Endodermal cell (in vitro differentiated cells): ENCODE measurements at regions not wholly inside any gene's neighbourhood (a gene's known extent, or its start where the extent isn't known, plus 50 kb on each side); places are given as distances from the start of the nearest gene placed in this dataset.

Experiments
- DNase-seq: peaks from one replicate; pipeline ENCODE4 v3.0.0-alpha.2; 2017
- H3K27ac ChIP-seq: 2 replicates; pipeline ENCODE4 v1.5.1; 2013; ENCODE audit warnings: mild to moderate bottlenecking, low read depth, low read length, moderate library complexity
- H3K27me3 ChIP-seq: 2 replicates; pipeline ENCODE4 v1.6.1; 2013; ENCODE audit warnings: mild to moderate bottlenecking, low read length, moderate library complexity; ENCODE audit not compliant: insufficient read depth, control insufficient read depth, poor library complexity, severe bottlenecking
- H3K36me3 ChIP-seq: 2 replicates; pipeline ENCODE4 v1.7.0; 2013; ENCODE audit warnings: mild to moderate bottlenecking, low read length, moderate library complexity; ENCODE audit not compliant: control insufficient read depth, insufficient read depth
- H3K4me1 ChIP-seq: one replicate; pipeline ENCODE4 v1.7.0; 2013; ENCODE audit warnings: low read length; ENCODE audit not compliant: control insufficient read depth, insufficient read depth
- H3K4me3 ChIP-seq: 2 replicates; pipeline ENCODE4 v1.5.1; 2013; ENCODE audit warnings: mild to moderate bottlenecking, low read length, moderate library complexity
- H3K9ac ChIP-seq: 2 replicates; pipeline ENCODE4 v1.6.1; 2013; ENCODE audit warnings: mild to moderate bottlenecking, low read length, moderate library complexity; ENCODE audit not compliant: poor library complexity, severe bottlenecking; ENCODE audit errors: extremely low read depth
- H3K9me3 ChIP-seq: 2 replicates; pipeline ENCODE4 v1.6.1; 2013; ENCODE audit warnings: mild to moderate bottlenecking, low read length, moderate library complexity; ENCODE audit not compliant: control insufficient read depth
- H3K27ac Mint-ChIP-seq: 2 replicates; pipeline ENCODE4 v1.8.0; 2020; ENCODE audit warnings: mixed read lengths
- H3K27me3 Mint-ChIP-seq: 2 replicates; pipeline ENCODE4 v1.8.0; 2021; ENCODE audit warnings: mild to moderate bottlenecking, mixed read lengths; ENCODE audit not compliant: insufficient read depth
- H3K36me3 Mint-ChIP-seq: 2 replicates; pipeline ENCODE4 v1.8.0; 2020; ENCODE audit warnings: low read depth, mixed read lengths
- H3K4me1 Mint-ChIP-seq: 2 replicates; pipeline ENCODE4 v1.8.0; 2020; ENCODE audit warnings: mixed read lengths
- H3K4me3 Mint-ChIP-seq: 2 replicates; pipeline ENCODE4 v1.8.0; 2020; ENCODE audit warnings: mild to moderate bottlenecking, moderate library complexity, mixed read lengths
- H3K9me3 Mint-ChIP-seq: 2 replicates; pipeline ENCODE4 v1.8.0; 2020; ENCODE audit warnings: mild to moderate bottlenecking, mixed read lengths
- CTCF ChIP-seq: fragments of 200-600 bp; sonication (generic); conservative IDR thresholded peaks from 2 replicates; pipeline ENCODE4 v1.5.0; 2021; ENCODE audit warnings: antibody characterized with exemption, mild to moderate bottlenecking
- WGBS, 2 experiments: methylation state at CpG; one replicate each; pipeline versions ENCODE4 v1.1.5 to v1.1.7; 2013; ENCODE audit warnings: missing lambda C conversion rate in 2 of 2, mixed read lengths in 1 of 2; ENCODE audit not compliant: insufficient coverage in 1 of 2, insufficient read length in 1 of 2; 5-methylcytosine and 5-hydroxymethylcytosine counted together

GRCh38 chr18:27653247-27653646 lies 468.1 kb upstream of the CHST9 start:
- no peak overlapping the region for H3K9ac ChIP-seq
- Mint-ChIP-seq H3K9me3 (no peaks in the 10 kb centered on the region), H3K36me3 (no peaks in the 10 kb centered on the region), H3K4me1 (peaks cover 13% of the 10 kb centered on the region), H3K4me3 (no peak overlapping the region), H3K27me3 (no peaks in the 10 kb centered on the region), H3K27ac (no peak overlapping the region)
- no peaks in the 10 kb centered on the region for H3K27me3 ChIP-seq
- H3K36me3 ChIP-seq = no peaks in the 10 kb centered on the region
- no peaks in the 10 kb centered on the region for H3K9me3 ChIP-seq
- no peaks in the 10 kb centered on the region for H3K4me1 ChIP-seq
- no peak overlapping the region for H3K27ac ChIP-seq
- DNase-seq = no peak
- H3K4me3 ChIP-seq = no peak overlapping the region
- TF ChIP-seq CTCF = no peak

GRCh38 chr18:27652480-27653121 lies 467.5 kb upstream of the CHST9 start:
- Histone ChIP-seq H3K4me3 (no peak overlapping the region), H3K9me3 (no peaks in the 10 kb centered on the region), H3K4me1 (no peaks in the 10 kb centered on the region), H3K9ac (no peak overlapping the region), H3K27ac (no peak overlapping the region), H3K27me3 (no peaks in the 10 kb centered on the region), H3K36me3 (no peaks in the 10 kb centered on the region)
- Mint-ChIP-seq H3K27me3 (no peaks in the 10 kb centered on the region), H3K27ac (no peak overlapping the region), H3K4me3 (no peak overlapping the region), H3K36me3 (no peaks in the 10 kb centered on the region), H3K9me3 (no peaks in the 10 kb centered on the region), H3K4me1 (peaks cover 13% of the 10 kb centered on the region)
- no peak for TF ChIP-seq CTCF
- WGBS, 2 experiments = 88 to 91% methylated on average over 1 to 2 of the region's 2 CpGs
- DNase-seq = no peak

- H3K27me3 Mint-ChIP-seq = no peaks in the 10 kb centered on the region
- H3K36me3 Mint-ChIP-seq = no peaks in the 10 kb centered on the region
- 85 to 93% methylated on average over 2 to 3 of the region's 3 CpGs for WGBS, 2 experiments
- no peak overlapping the region for H3K27ac ChIP-seq
- no peak overlapping the region for H3K9ac ChIP-seq
- H3K9me3 Mint-ChIP-seq = no peaks in the 10 kb centered on the region
- TF ChIP-seq CTCF = no peak
- no peaks in the 10 kb centered on the region for H3K9me3 ChIP-seq
- no peaks in the 10 kb centered on the region for H3K36me3 ChIP-seq
- H3K4me3 ChIP-seq = no peak overlapping the region
- H3K4me1 ChIP-seq = no peaks in the 10 kb centered on the region
- H3K4me1 Mint-ChIP-seq = peaks cover 6% of the 10 kb centered on the region
- no peak overlapping the region for H3K4me3 Mint-ChIP-seq
- DNase-seq = no peak
- no peaks in the 10 kb centered on the region for H3K27me3 ChIP-seq
- no peak overlapping the region for H3K27ac Mint-ChIP-seq
Measured at GRCh38 chr18:27649621-27650020, 464.5 kb upstream of the CHST9 start.
